ENCODE measurements at regions not wholly inside any gene's neighbourhood (a gene's known extent, or its start where the extent isn't known, plus 50 kb on each side); places are given as distances from the start of the nearest gene placed in this dataset.

- TF ChIP-seq CTCF (IDR thresholded peaks at IDR 0.05; ENCODE audit: poor library complexity), result no peak
- no peak for TF ChIP-seq EZH2phosphoT487 (IDR thresholded peaks at IDR 0.05; ENCODE audit: low read depth, severe bottlenecking, unreplicated experiment)
- no peak for TF ChIP-seq EZH2 (IDR thresholded peaks at IDR 0.05; ENCODE audit: borderline replicate concordance)
These were observed 59.9 kb upstream of the SNTG2 start for GRCh38 chr2:890791-891190.

Measured in hepatocyte (in vitro differentiated cells).